IMR-90 (cell line): ENCODE measurements at regions not wholly inside any gene's neighbourhood (a gene's known extent, or its start where the extent isn't known, plus 50 kb on each side); places are given as distances from the start of the nearest gene placed in this dataset.

ENCODE experiments used
- ATAC-seq: fragments of 200-7000 bp; cut with Tn5 transposase; 2 replicates; pipeline ENCODE4 v1.9.1; 2020; ENCODE audit warnings: low read depth, mild to moderate bottlenecking, moderate library complexity
- BruUV-seq: library from RNA; stranded (reverse); fragments of 400-500 nt; replicated peaks from 2 replicates; lab custom pipeline; 2021; lab: Mats Ljungman, UMichigan
- CTCF ChIA-PET: fragments of 300-600 bp; formaldehyde crosslinking; extraction: SDS; loops from one replicate; lab custom pipeline; 2021; ENCODE audit warnings: antibody characterized with exemption; lab: Yijun Ruan, JAX
- POLR2A ChIA-PET: fragments of 300-600 bp; sonication (Branson Sonifier 250); formaldehyde crosslinking; loops from one replicate; lab custom pipeline; 2022; ENCODE audit warnings: antibody characterized with exemption; ENCODE audit not compliant: unreplicated experiment; lab: Charles Lee
- DNase-seq: peaks from one replicate; pipeline ENCODE4 v3.0.0; 2013
- H2AFZ ChIP-seq: replicated peaks from 2 replicates; pipeline ENCODE3; 2013; ENCODE audit warnings: low read length, mild to moderate bottlenecking; ENCODE audit not compliant: poor library complexity
- H2AK5ac ChIP-seq: 2 replicates; pipeline ENCODE4 v1.6.1; 2013; ENCODE audit warnings: low read depth, low read length, inconsistent platforms
- H2AK9ac ChIP-seq: replicated peaks from 2 replicates; pipeline ENCODE3; 2013; ENCODE audit warnings: mild to moderate bottlenecking, low read depth, low read length, moderate library complexity; ENCODE audit not compliant: poor library complexity
- H2BK120ac ChIP-seq: 2 replicates; pipeline ENCODE4 v1.6.1; 2013; ENCODE audit warnings: low read depth, low read length, inconsistent platforms
- H2BK15ac ChIP-seq: 3 replicates; pipeline ENCODE4 v1.6.1; 2013; ENCODE audit warnings: low read depth, low read length, inconsistent platforms
- H2BK20ac ChIP-seq: 2 replicates; pipeline ENCODE4 v1.6.1; 2013; ENCODE audit warnings: low read depth, mild to moderate bottlenecking, inconsistent platforms, low read length, moderate library complexity
- H2BK5ac ChIP-seq: 2 replicates; pipeline ENCODE4 v1.6.1; 2013; ENCODE audit warnings: mild to moderate bottlenecking, low read depth, low read length, inconsistent platforms; ENCODE audit not compliant: poor library complexity, severe bottlenecking
- H3K14ac ChIP-seq: replicated peaks from 2 replicates; pipeline ENCODE4 v1.6.1; 2013; ENCODE audit warnings: low read depth, low read length, inconsistent platforms
- H3K18ac ChIP-seq: 2 replicates; pipeline ENCODE4 v1.6.1; 2013; ENCODE audit warnings: low read depth, low read length, control low read depth
- H3K23ac ChIP-seq: 2 replicates; pipeline ENCODE4 v1.6.1; 2013; ENCODE audit warnings: low read depth, low read length, inconsistent platforms
- H3K27ac ChIP-seq: 2 replicates; pipeline ENCODE4 v1.5.1; 2013; ENCODE audit warnings: mild to moderate bottlenecking, control low read depth, low read length; ENCODE audit not compliant: insufficient read depth
- H3K27me3 ChIP-seq: 2 replicates; pipeline ENCODE4 v1.6.1; 2013; ENCODE audit warnings: low read length; ENCODE audit not compliant: control insufficient read depth, insufficient read depth
- H3K36me3 ChIP-seq: 2 replicates; pipeline ENCODE4 v1.6.1; 2013; ENCODE audit warnings: low read length, mixed read lengths; ENCODE audit not compliant: control insufficient read depth, insufficient read depth
- H3K4ac ChIP-seq: 2 replicates; pipeline ENCODE4 v1.6.1; 2013; ENCODE audit warnings: low read depth, low read length, inconsistent platforms
- H3K4me1 ChIP-seq: 2 replicates; pipeline ENCODE4 v1.6.1; 2013; ENCODE audit warnings: low read length, mixed read lengths; ENCODE audit not compliant: control insufficient read depth, insufficient read depth
- H3K4me2 ChIP-seq: 2 replicates; pipeline ENCODE4 v1.6.1; 2013; ENCODE audit warnings: low read depth, mild to moderate bottlenecking, control low read depth, low read length, moderate library complexity
- H3K4me3 ChIP-seq: 2 replicates; pipeline ENCODE4 v1.5.1; 2013; ENCODE audit warnings: low read depth, mild to moderate bottlenecking, control low read depth, low read length, moderate library complexity; ENCODE audit not compliant: insufficient read depth
- H3K56ac ChIP-seq: 2 replicates; pipeline ENCODE4 v1.6.1; 2013; ENCODE audit warnings: low read length, inconsistent platforms; ENCODE audit not compliant: insufficient read depth; ENCODE audit errors: extremely low read depth
- H3K79me1 ChIP-seq, 2 experiments: 2 replicates each; pipeline ENCODE4 v1.6.1; 2013; ENCODE audit warnings: low read length in 2 of 2, inconsistent platforms in 1 of 2, low read depth in 1 of 2
- H3K9ac ChIP-seq: 2 replicates; pipeline ENCODE4 v1.6.1; 2013; ENCODE audit warnings: low read depth, low read length, control low read depth
- H3K9me1 ChIP-seq: 2 replicates; pipeline ENCODE4 v1.6.1; 2013; ENCODE audit warnings: low read length, inconsistent platforms; ENCODE audit not compliant: insufficient read depth
- H3K9me3 ChIP-seq: 2 replicates; pipeline ENCODE4 v1.6.1; 2013; ENCODE audit warnings: low read length; ENCODE audit not compliant: control insufficient read depth, insufficient read depth
- H4K20me1 ChIP-seq: 2 replicates; pipeline ENCODE4 v1.6.1; 2013; ENCODE audit warnings: low read length, inconsistent platforms; ENCODE audit not compliant: insufficient read depth
- H4K5ac ChIP-seq: 2 replicates; pipeline ENCODE4 v1.6.1; 2013; ENCODE audit warnings: mild to moderate bottlenecking, low read depth, low read length, control low read depth
- H4K8ac ChIP-seq, 2 experiments: 2 replicates each; pipeline ENCODE4 v1.6.1; 2013; ENCODE audit warnings: low read depth in 2 of 2, low read length in 2 of 2, control low read depth in 1 of 2, inconsistent platforms in 1 of 2
- H4K91ac ChIP-seq: 2 replicates; pipeline ENCODE4 v1.6.1; 2013; ENCODE audit warnings: low read depth, low read length, inconsistent platforms; ENCODE audit not compliant: insufficient read depth
- MXI1 ChIP-seq: IDR thresholded peaks from 2 replicates; pipeline ENCODE4 v1.6.1; 2012; ENCODE audit warnings: low read depth, mild to moderate bottlenecking, low read length, moderate library complexity, borderline replicate concordance
- NFE2L2 ChIP-seq: fragments of 150-350 bp; IDR thresholded peaks from 2 replicates; pipeline ENCODE4 v1.6.1; 2016; ENCODE audit warnings: low read depth, mild to moderate bottlenecking, low read length
- POLR2A ChIP-seq: IDR thresholded peaks from 2 replicates; pipeline ENCODE4 v1.6.1; 2012; ENCODE audit warnings: mild to moderate bottlenecking, low read depth, low read length
- SMC3 ChIP-seq: fragments of 150-350 bp; IDR thresholded peaks from 2 replicates; pipeline ENCODE4 v1.6.1; 2016; ENCODE audit warnings: low read depth, mild to moderate bottlenecking, antibody characterized with exemption, low read length, moderate library complexity
- WGBS, 2 experiments: methylation state at CpG; one replicate each; pipeline versions ENCODE4 v1.1.5 to v1.1.7; 2013; ENCODE audit warnings: missing lambda C conversion rate in 2 of 2; ENCODE audit not compliant: insufficient read length in 1 of 2; ENCODE audit errors: extremely low coverage in 2 of 2; 5-methylcytosine and 5-hydroxymethylcytosine counted together
- dilution Hi-C: fragments of 300-500 bp; cut with HindIII; formaldehyde crosslinking; loops from one replicate; pipeline ENCODE4 v1.14.3; 2018; ENCODE audit warnings: low sequenced_read_pairs; ENCODE audit not compliant: unreplicated experiment
- in situ Hi-C: fragments of 300-500 bp; cut with MboI; formaldehyde crosslinking; loops from 3 replicates; pipeline ENCODE4 v1.14.3; 2019; ENCODE audit warnings: low sequenced_read_pairs, inconsistent platforms, mixed read lengths
- intact Hi-C: fragments of 100-400 bp; cut with micrococcal nuclease; formaldehyde crosslinking; loops from 2 replicates; pipeline ENCODE4 v1.10.0; 2022

DNA sequence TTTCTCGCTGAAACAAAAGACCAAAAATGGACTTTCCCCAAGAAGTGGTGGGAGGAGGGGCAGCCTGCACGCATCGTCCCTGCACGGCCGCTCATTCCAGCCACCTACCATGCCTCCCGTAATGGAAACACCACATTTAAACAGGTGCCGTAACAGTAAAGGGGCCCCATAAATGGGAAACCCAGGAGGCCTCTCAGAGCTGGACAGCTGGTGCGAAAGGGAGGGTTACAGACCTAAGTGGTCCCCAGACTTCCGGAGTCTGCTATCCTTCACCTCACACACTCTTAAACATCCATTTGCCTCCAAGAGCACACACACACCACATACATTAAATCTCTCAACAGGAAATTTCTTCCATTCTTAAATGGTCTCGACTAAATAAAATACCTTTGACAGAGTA is 120.7 kb upstream of the SOD1 start:
- no CpG with 5 or more reads among the region's 10 CpGs for WGBS, 2 experiments
- Histone ChIP-seq H3K36me3 (no peaks in the 10 kb centered on the region), H3K18ac (no peak overlapping the region), H2BK15ac (no peak overlapping the region), H3K9ac (no peak overlapping the region), H2BK20ac (no peak overlapping the region), H2AFZ (no peak overlapping the region), H4K8ac (no peak overlapping the region), H4K91ac (no peak overlapping the region), H3K4ac (no peak overlapping the region), H3K9me1 (no peaks in the 10 kb centered on the region), H3K27me3 (peaks cover 6% of the 10 kb centered on the region; the same call in 1 of the 2 replicates), H3K14ac (no peak overlapping the region), H4K20me1 (no peaks in the 10 kb centered on the region), H3K23ac (no peak overlapping the region), H3K9me3 (no peaks in the 10 kb centered on the region), H2BK120ac (no peak overlapping the region), H2AK5ac (no peak overlapping the region), H3K4me1 (no peaks in the 10 kb centered on the region; the same call in 1 of the 2 replicates), H4K5ac (no peak overlapping the region), H3K4me3 (no peak overlapping the region), H3K56ac (no peak overlapping the region), H3K4me2 (no peak overlapping the region), H2AK9ac (no peak overlapping the region), H2BK5ac (no peak overlapping the region), H3K27ac (no peak overlapping the region), H3K79me1 (no peaks in the 10 kb centered on the region)
- dilution Hi-C loops = no loop called here
- intact Hi-C loops = no loop called here
- ChIA-PET POLR2A (no interaction called here), CTCF (no interaction called here)
- no peak for TF ChIP-seq MXI1
- no peak for TF ChIP-seq POLR2A
- no peak for TF ChIP-seq SMC3
- no peak for TF ChIP-seq NFE2L2
- in situ Hi-C loops = no loop called here
- ATAC-seq (no peak), DNase-seq (no peak)
- no TSS peak for BruUV-seq
